ENCODE measurements at regions not wholly inside any gene's neighbourhood (a gene's known extent, or its start where the extent isn't known, plus 50 kb on each side); places are given as distances from the start of the nearest gene placed in this dataset.

GRCh38 chr6:132231121-132231884 is 170.0 kb downstream of the MOXD1 start:
- H3K4me2 ChIP-seq (ENCODE audit: low read depth, low read length), result no peak overlapping the region
- BruUV-seq (replicated peaks), result no TSS peak
- ChIA-PET POLR2A (no interaction called here), CTCF (ENCODE audit: low intra/inter-chr PET ratio, low total read pairs) (no interaction called here)
- H4K20me1 ChIP-seq (ENCODE audit: insufficient read depth, low read length), result no peaks in the 10 kb centered on the region
- no peak for DNase-seq (ENCODE audit: low spot score)
- no peak overlapping the region for H3K27ac ChIP-seq (ENCODE audit: extremely low read length, insufficient read depth, low read length)
- H3K4me3 ChIP-seq (replicated peaks in 1 of 3; ENCODE audit: insufficient read depth in 1 of 3, low read depth in 2 of 3, low read length in 3 of 3), result no peak overlapping the region
- no peak for FAIRE-seq
- ATAC-seq, result no peak
- H3K27me3 ChIP-seq (ENCODE audit: control insufficient read depth in 1 of 2, insufficient read depth in 2 of 2, low read length in 2 of 2), result no peaks in the 10 kb centered on the region
- 0 out of 2 replicates have a peak, but pooled peaks cover 2% of the 10 kb centered on the region for H3K9me3 ChIP-seq (ENCODE audit: low read length)
- H2AFZ ChIP-seq (ENCODE audit: low read length), result no peak overlapping the region
- no peak overlapping the region for H3K9ac ChIP-seq (ENCODE audit: insufficient read depth, low read depth, low read length)
- in situ Hi-C loops (cut with HindIII; ENCODE audit: extremely low pct_ligation_motif_present, low pct_unique_long_range_greater_than_20kb) (no loop called here), intact Hi-C loops (cut with micrococcal nuclease; ENCODE audit: unreplicated experiment) (no loop called here)
- H3K79me2 ChIP-seq (ENCODE audit: insufficient read depth, low read length), result no peaks in the 10 kb centered on the region
- WGBS (ENCODE audit: low lambda C conversion rate), result 22% methylated on average over 4 of the region's 4 CpGs
- TF ChIP-seq RXRB (CRISPR knock-in tag; IDR thresholded peaks at IDR 0.05; ENCODE audit: borderline replicate concordance), result no peak
- TF ChIP-seq SRSF9 (IDR thresholded peaks at IDR 0.05; ENCODE audit: borderline replicate concordance, insufficient read depth, low read depth, low read length, poor library complexity, severe bottlenecking), result no peak
- no peak for TF ChIP-seq ZBTB34 (CRISPR knock-in tag; IDR thresholded peaks at IDR 0.05)
- no peak for TF ChIP-seq AKAP8 (CRISPR knock-in tag; IDR thresholded peaks at IDR 0.05)
- TF ChIP-seq ZNF724P (CRISPR knock-in tag; IDR thresholded peaks at IDR 0.05; ENCODE audit: borderline replicate concordance), result no peak
- no peak for TF ChIP-seq ZNF563 (CRISPR knock-in tag; IDR thresholded peaks at IDR 0.05)
- no peak for TF ChIP-seq ZNF143 (CRISPR knock-in tag; IDR thresholded peaks at IDR 0.05)
- TF ChIP-seq ZGPAT (CRISPR knock-in tag; IDR thresholded peaks at IDR 0.05), result no peak
- TF ChIP-seq MTF1 (CRISPR knock-in tag; IDR thresholded peaks at IDR 0.05), result no peak
- no peak for TF ChIP-seq ZNF703 (CRISPR knock-in tag; IDR thresholded peaks at IDR 0.05; ENCODE audit: borderline replicate concordance)
- no peak for TF ChIP-seq WIZ (CRISPR knock-in tag; IDR thresholded peaks at IDR 0.05)
- no peaks in the 10 kb centered on the region for H3K36me3 ChIP-seq (replicated peaks in 1 of 2; ENCODE audit: control insufficient read depth in 1 of 2, insufficient read depth in 2 of 2, low read length in 2 of 2)
- H3K4me1 ChIP-seq (ENCODE audit: insufficient read depth, low read length), result no peaks in the 10 kb centered on the region

All from HepG2 (cell line).